Breast epithelium (tissue), 4 donors: ENCODE measurements at regions not wholly inside any gene's neighbourhood (a gene's known extent, or its start where the extent isn't known, plus 50 kb on each side); places are given as distances from the start of the nearest gene placed in this dataset.

ENCODE experiments used
- DNase-seq, 2 donors: peaks; one replicate each; pipeline ENCODE4 v3.0.0-alpha.2; 2019; ENCODE audit warnings: low spot score in 2 of 2
- H3K27ac ChIP-seq, 2 donors: fragments of 200-600 bp; sonication (generic) in 1 of 2; one replicate each; pipeline ENCODE4 v1.5.1; 2016 to 2019; ENCODE audit warnings: mild to moderate bottlenecking in 1 of 2
- H3K27me3 ChIP-seq, 2 donors: fragments of 200-600 bp; sonication (generic) in 1 of 2; one replicate each; pipeline versions ENCODE4 v1.5.1 to v1.6.0; 2017 to 2019; ENCODE audit warnings: control low read depth in 1 of 2, mild to moderate bottlenecking in 1 of 2
- H3K36me3 ChIP-seq: fragments of 200-600 bp; one replicate; pipeline ENCODE4 v1.5.1; 2019
- H3K4me1 ChIP-seq, 2 donors: fragments of 200-600 bp; sonication (generic); one replicate each; pipeline ENCODE4 v1.5.1; 2016 to 2019; ENCODE audit warnings: control low read depth in 1 of 2
- H3K4me3 ChIP-seq, 3 donors: fragments of 200-600 bp; sonication (generic); 1 replicate in 2 of 3; 2 replicates in 1 of 3; pipeline ENCODE4 v1.5.1; 2016 to 2019; ENCODE audit warnings: mild to moderate bottlenecking in 3 of 3, moderate library complexity in 2 of 3
- H3K9me3 ChIP-seq, 2 donors: fragments of 200-600 bp; sonication (generic) in 1 of 2; one replicate each; pipeline ENCODE4 v1.5.1; 2016 to 2019; ENCODE audit warnings: control low read depth in 1 of 2
- CTCF ChIP-seq, 3 donors: fragments of 450-650 bp; IDR thresholded peaks; one replicate each; pipeline ENCODE4 v1.5.1; 2016 to 2017; ENCODE audit warnings: antibody characterized with exemption in 3 of 3, mild to moderate bottlenecking in 3 of 3, moderate library complexity in 3 of 3
- POLR2A ChIP-seq: fragments of 450-650 bp; IDR thresholded peaks from one replicate; pipeline ENCODE4 v1.6.1; 2016; ENCODE audit warnings: antibody characterized with exemption, mild to moderate bottlenecking, moderate library complexity
- POLR2AphosphoS5 ChIP-seq, 3 donors: sonication (generic); formaldehyde crosslinking; IDR thresholded peaks; one replicate each; pipeline ENCODE4 v1.6.1; 2017; ENCODE audit warnings: antibody characterized with exemption in 3 of 3
- intact Hi-C: fragments of 100-400 bp; cut with DNase I; formaldehyde crosslinking; loops from one replicate; pipeline ENCODE4 v1.15.1; 2023; ENCODE audit warnings: low total_unique reads

- H3K4me1 ChIP-seq = no peaks in the 10 kb centered on the region
- no peaks in the 10 kb centered on the region for H3K36me3 ChIP-seq
- peaks cover 0 to 3% of the 10 kb centered on the region in 2 donors for H3K9me3 ChIP-seq
- no peaks in the 10 kb centered on the region for H3K27me3 ChIP-seq
- no peak for DNase-seq
- intact Hi-C loops = no loop called here
- no peak overlapping the region for H3K27ac ChIP-seq
- H3K4me3 ChIP-seq = no peak overlapping the region
- TF ChIP-seq POLR2A (no peak), POLR2AphosphoS5 (IDR thresholded peaks at IDR 0.05) (no peak), CTCF (IDR thresholded peaks at IDR 0.05) (no peak)
Observed at GRCh38 chr16:54231919-54232318, 54.7 kb downstream of the IRX3 start.

- no peak for TF ChIP-seq POLR2AphosphoS5 (IDR thresholded peaks at IDR 0.05)
- TF ChIP-seq POLR2A = no peak
- no peak for TF ChIP-seq CTCF (IDR thresholded peaks at IDR 0.05)
- Histone ChIP-seq H3K27ac (no peak overlapping the region), H3K4me1 (no peaks in the 10 kb centered on the region), H3K36me3 (no peaks in the 10 kb centered on the region), H3K4me3 (no peak overlapping the region), H3K9me3 (peaks cover 0 to 3% of the 10 kb centered on the region in 2 donors), H3K27me3 (no peaks in the 10 kb centered on the region)
- no peak for DNase-seq
- intact Hi-C loops = no loop called here
Observed at GRCh38 chr16:54231336-54231735, 55.3 kb downstream of the IRX3 start.

DNA sequence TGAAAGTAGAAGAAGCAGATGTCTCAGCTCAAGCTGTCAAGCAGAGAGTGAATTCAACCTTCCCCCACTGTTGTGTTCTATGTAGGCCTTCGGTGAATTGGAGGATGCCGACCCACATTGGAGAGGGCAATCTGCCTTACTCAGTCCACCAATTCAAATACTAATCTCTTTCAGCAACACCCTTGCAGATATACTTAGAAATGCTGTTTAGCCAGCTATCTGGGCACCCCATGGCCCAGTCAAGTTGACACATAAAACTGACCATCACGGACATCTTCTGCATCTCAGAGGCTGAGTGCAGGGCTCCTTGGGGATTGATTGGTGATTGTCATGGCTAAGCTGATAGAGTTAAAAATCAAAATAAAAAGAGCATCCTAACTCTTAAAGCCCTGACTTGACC is 58.3 kb downstream of the IRX3 start:
- TF ChIP-seq CTCF (IDR thresholded peaks at IDR 0.05) (no peak), POLR2AphosphoS5 (IDR thresholded peaks at IDR 0.05) (no peak), POLR2A (no peak)
- no peaks in the 10 kb centered on the region for H3K36me3 ChIP-seq
- H3K9me3 ChIP-seq = peaks cover 0 to 3% of the 10 kb centered on the region in 2 donors
- no peak overlapping the region for H3K4me3 ChIP-seq
- H3K27me3 ChIP-seq = no peaks in the 10 kb centered on the region
- intact Hi-C loops = no loop called here
- H3K27ac ChIP-seq = no peak overlapping the region
- no peak for DNase-seq
- H3K4me1 ChIP-seq = no peaks in the 10 kb centered on the region

DNA sequence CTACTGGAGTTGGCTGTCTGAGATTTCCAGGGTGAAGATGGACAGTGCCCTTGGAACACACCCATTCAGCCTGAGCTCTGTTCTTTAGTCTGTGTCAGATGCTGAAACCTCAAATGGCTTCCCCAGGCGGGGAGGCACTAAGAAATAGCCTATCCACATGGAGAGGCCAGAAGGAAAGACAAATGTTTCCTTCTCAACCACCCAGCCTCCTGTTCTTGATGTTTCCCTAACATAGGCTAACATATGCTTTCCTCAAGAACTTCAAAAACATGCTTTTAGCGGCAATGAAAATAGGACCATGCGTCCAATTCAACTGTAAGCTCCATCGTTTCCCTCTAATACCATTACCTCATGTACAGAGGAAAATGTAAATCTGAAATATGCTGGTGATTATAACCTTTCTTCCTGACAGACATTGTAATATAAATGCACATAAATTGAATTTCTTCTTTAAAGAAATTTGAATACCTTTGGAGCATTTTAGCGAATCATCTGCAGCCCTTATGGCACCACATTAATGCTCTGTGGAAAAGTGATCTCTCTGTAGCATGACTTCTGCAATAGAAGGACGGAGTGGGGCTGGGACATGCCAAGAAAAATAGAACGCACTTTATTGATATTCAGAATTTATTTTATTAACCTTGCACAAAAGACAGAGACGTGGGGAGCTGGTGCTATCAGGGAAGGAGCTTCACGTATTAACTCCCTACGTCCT is 60.1 kb downstream of the IRX3 start:
- H3K9me3 ChIP-seq = peaks cover 0 to 3% of the 10 kb centered on the region in 2 donors
- no peak for DNase-seq
- intact Hi-C loops = no loop called here
- H3K4me3 ChIP-seq = no peak overlapping the region
- no peaks in the 10 kb centered on the region for H3K4me1 ChIP-seq
- no peaks in the 10 kb centered on the region for H3K36me3 ChIP-seq
- no peak for TF ChIP-seq POLR2AphosphoS5 (IDR thresholded peaks at IDR 0.05)
- no peak for TF ChIP-seq CTCF (IDR thresholded peaks at IDR 0.05)
- TF ChIP-seq POLR2A = no peak
- H3K27me3 ChIP-seq = no peaks in the 10 kb centered on the region
- H3K27ac ChIP-seq = no peak overlapping the region

- no peaks in the 10 kb centered on the region for H3K27me3 ChIP-seq
- intact Hi-C loops = no loop called here
- DNase-seq = no peak
- TF ChIP-seq POLR2A = no peak
- no peak for TF ChIP-seq POLR2AphosphoS5 (IDR thresholded peaks at IDR 0.05)
- no peak for TF ChIP-seq CTCF (IDR thresholded peaks at IDR 0.05)
- H3K4me1 ChIP-seq = no peaks in the 10 kb centered on the region
- no peaks in the 10 kb centered on the region for H3K9me3 ChIP-seq
- H3K4me3 ChIP-seq = no peak overlapping the region
- no peak overlapping the region for H3K27ac ChIP-seq
- H3K36me3 ChIP-seq = no peaks in the 10 kb centered on the region
Observed at GRCh38 chr16:54219709-54220108, 66.9 kb downstream of the IRX3 start.
